SU-DHL-6 (cell line): ENCODE measurements at regions not wholly inside any gene's neighbourhood (a gene's known extent, or its start where the extent isn't known, plus 50 kb on each side); places are given as distances from the start of the nearest gene placed in this dataset.

Source experiments
- H2AFZ ChIP-seq: fragments of 200-600 bp; sonication (generic); 2 replicates; pipeline ENCODE4 v1.6.1; 2014; ENCODE audit warnings: low read depth, mild to moderate bottlenecking, moderate library complexity, mixed read lengths, antibody characterized with exemption, low read length; ENCODE audit not compliant: severe bottlenecking
- H3F3A ChIP-seq: fragments of 200-600 bp; shearing (Covaris generic); 2 replicates; pipeline ENCODE4 v1.6.0; 2016; ENCODE audit warnings: antibody characterized with exemption, mild to moderate bottlenecking; ENCODE audit not compliant: insufficient read depth
- H3K27ac ChIP-seq: fragments of 200-600 bp; sonication (generic); 2 replicates; pipeline ENCODE4 v1.5.1; 2016; ENCODE audit warnings: low read depth, mild to moderate bottlenecking, low read length, moderate library complexity, mixed read lengths
- H3K27me3 ChIP-seq: fragments of 200-600 bp; sonication (generic), shearing (Covaris generic); 2 replicates; pipeline ENCODE4 v1.6.0; 2014; ENCODE audit warnings: mild to moderate bottlenecking, low read length
- H3K36me3 ChIP-seq: fragments of 200-600 bp; sonication (generic); 2 replicates; pipeline ENCODE4 v1.6.1; 2014; ENCODE audit warnings: mild to moderate bottlenecking, low read length, mixed read lengths
- H3K4me2 ChIP-seq: fragments of 300-600, 200-600 bp; shearing (Covaris generic), sonication (generic); 2 replicates; pipeline ENCODE4 v1.6.0; 2014; ENCODE audit warnings: low read length, low read depth, mild to moderate bottlenecking; ENCODE audit not compliant: poor library complexity, severe bottlenecking
- H3K4me3 ChIP-seq: fragments of 200-600 bp; sonication (generic); 2 replicates; pipeline ENCODE4 v1.5.1; 2014; ENCODE audit warnings: antibody characterized with exemption, low read length, mild to moderate bottlenecking, mixed read lengths; ENCODE audit not compliant: insufficient read depth, poor library complexity, severe bottlenecking
- H3K79me2 ChIP-seq: fragments of 200-600 bp; sonication (generic); 2 replicates; pipeline ENCODE4 v1.6.1; 2014; ENCODE audit warnings: mild to moderate bottlenecking, low read length, moderate library complexity; ENCODE audit not compliant: insufficient read depth
- H3K9ac ChIP-seq: fragments of 200-600 bp; sonication (generic); 2 replicates; pipeline ENCODE4 v1.7.0; 2014; ENCODE audit warnings: mild to moderate bottlenecking, low read length
- H3K9me2 ChIP-seq: fragments of 200-600 bp; sonication (generic); replicated peaks from 2 replicates; pipeline ENCODE4 v1.6.1; 2014; ENCODE audit warnings: low read length; ENCODE audit not compliant: insufficient read depth
- H3K9me3 ChIP-seq: fragments of 200-600 bp; sonication (generic); 2 replicates; pipeline ENCODE4 v1.6.1; 2014; ENCODE audit warnings: low read length, mixed read lengths; ENCODE audit not compliant: insufficient read depth
- H4K20me1 ChIP-seq: fragments of 200-600 bp; sonication (generic); 2 replicates; pipeline ENCODE4 v1.6.1; 2014; ENCODE audit warnings: low read depth, mild to moderate bottlenecking, antibody characterized with exemption, low read length, moderate library complexity, mixed read lengths
- EZH2phosphoT487 ChIP-seq: fragments of 200-600 bp; sonication (generic), shearing (Covaris generic); conservative IDR thresholded peaks from 2 replicates; pipeline ENCODE4 v1.6.1; 2018; ENCODE audit warnings: mild to moderate bottlenecking, antibody characterized with exemption, low read length, moderate library complexity, mixed read lengths
- TF ChIP-seq, protein P1 (sequence below): fragments of 200-600 bp; sonication (generic); IDR thresholded peaks from one replicate; pipeline ENCODE4 v1.5.1; 2017; ENCODE audit warnings: antibody characterized with exemption, mild to moderate bottlenecking, low read length, moderate library complexity; ENCODE audit not compliant: insufficient read depth, poor library complexity, severe bottlenecking

DNA sequence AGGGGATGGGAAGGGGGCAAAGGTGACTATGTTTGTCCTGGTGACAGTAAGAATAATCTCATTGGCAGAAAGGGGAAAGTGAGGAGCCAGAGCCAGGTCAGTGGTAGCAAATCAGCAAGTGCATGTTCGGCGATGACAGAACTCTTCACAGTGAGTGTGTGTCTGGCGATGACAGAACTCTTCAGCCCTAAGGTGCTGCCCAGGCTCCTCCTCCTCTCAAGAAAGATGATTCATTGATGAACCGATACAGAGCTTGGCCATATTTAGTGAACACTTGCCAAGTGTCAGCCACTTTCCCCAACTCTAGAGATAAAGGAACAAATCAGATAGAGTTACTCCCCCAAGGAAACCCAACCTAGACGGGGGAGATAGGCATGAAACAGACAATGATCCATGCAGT lies 199.3 kb upstream of the UBL3 start:
- no peaks in the 10 kb centered on the region for H3K79me2 ChIP-seq
- no peaks in the 10 kb centered on the region for H3K9me3 ChIP-seq
- H4K20me1 ChIP-seq: no peaks in the 10 kb centered on the region
- H3K9me2 ChIP-seq: no peaks in the 10 kb centered on the region
- no peak overlapping the region for H2AFZ ChIP-seq
- H3K27me3 ChIP-seq: no peaks in the 10 kb centered on the region
- no peaks in the 10 kb centered on the region for H3F3A ChIP-seq
- H3K4me3 ChIP-seq: no peak overlapping the region
- H3K4me2 ChIP-seq: no peak overlapping the region
- no peaks in the 10 kb centered on the region for H3K36me3 ChIP-seq
- no peak overlapping the region for H3K27ac ChIP-seq
- H3K9ac ChIP-seq: no peak overlapping the region
- TF ChIP-seq EZH2phosphoT487: no peak
- TF ChIP-seq, protein P1, sequence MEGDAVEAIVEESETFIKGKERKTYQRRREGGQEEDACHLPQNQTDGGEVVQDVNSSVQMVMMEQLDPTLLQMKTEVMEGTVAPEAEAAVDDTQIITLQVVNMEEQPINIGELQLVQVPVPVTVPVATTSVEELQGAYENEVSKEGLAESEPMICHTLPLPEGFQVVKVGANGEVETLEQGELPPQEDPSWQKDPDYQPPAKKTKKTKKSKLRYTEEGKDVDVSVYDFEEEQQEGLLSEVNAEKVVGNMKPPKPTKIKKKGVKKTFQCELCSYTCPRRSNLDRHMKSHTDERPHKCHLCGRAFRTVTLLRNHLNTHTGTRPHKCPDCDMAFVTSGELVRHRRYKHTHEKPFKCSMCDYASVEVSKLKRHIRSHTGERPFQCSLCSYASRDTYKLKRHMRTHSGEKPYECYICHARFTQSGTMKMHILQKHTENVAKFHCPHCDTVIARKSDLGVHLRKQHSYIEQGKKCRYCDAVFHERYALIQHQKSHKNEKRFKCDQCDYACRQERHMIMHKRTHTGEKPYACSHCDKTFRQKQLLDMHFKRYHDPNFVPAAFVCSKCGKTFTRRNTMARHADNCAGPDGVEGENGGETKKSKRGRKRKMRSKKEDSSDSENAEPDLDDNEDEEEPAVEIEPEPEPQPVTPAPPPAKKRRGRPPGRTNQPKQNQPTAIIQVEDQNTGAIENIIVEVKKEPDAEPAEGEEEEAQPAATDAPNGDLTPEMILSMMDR: no peak

DNA sequence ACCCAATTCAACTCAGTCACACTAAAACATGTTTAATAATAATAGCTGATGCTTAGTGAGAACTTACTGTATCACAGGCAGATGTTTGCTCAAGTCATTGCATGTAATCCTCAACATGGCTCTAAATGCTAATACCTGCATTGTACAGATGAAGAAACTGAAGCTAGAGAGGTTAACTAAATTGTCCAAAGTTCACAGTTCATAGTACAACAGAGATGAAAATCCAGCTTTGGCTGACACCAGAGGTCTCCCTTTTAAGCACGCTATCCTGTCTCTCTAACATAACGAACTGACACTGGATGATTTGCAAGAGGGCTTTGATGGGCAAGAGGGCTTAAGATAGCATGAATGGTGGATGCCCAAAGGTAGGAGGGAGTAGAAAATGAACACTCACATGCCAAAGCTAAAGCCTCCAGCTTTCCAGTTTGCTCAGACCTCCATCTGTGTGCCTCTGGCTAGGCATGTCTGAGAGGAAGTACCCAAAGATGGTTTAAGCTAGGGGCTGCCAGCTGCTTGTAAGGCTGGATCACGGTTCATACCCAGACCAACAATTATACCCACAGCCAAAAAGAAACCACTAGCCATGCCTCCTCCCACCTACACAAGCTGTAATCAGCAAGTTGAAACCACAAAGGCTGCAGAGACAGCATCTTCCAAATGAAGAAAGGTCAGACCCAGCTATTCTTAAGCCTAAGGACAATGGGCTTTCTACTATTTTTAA lies 196.9 kb upstream of the UBL3 start:
- Histone ChIP-seq H3K36me3 (no peaks in the 10 kb centered on the region), H3K4me3 (no peak overlapping the region), H3K9ac (no peak overlapping the region), H4K20me1 (no peaks in the 10 kb centered on the region), H3F3A (no peaks in the 10 kb centered on the region), H3K9me3 (no peaks in the 10 kb centered on the region), H2AFZ (no peak overlapping the region), H3K79me2 (no peaks in the 10 kb centered on the region), H3K9me2 (no peaks in the 10 kb centered on the region), H3K27ac (no peak overlapping the region), H3K27me3 (no peaks in the 10 kb centered on the region), H3K4me2 (no peak overlapping the region)
- TF ChIP-seq, protein P1: no peak
- TF ChIP-seq EZH2phosphoT487: no peak

DNA sequence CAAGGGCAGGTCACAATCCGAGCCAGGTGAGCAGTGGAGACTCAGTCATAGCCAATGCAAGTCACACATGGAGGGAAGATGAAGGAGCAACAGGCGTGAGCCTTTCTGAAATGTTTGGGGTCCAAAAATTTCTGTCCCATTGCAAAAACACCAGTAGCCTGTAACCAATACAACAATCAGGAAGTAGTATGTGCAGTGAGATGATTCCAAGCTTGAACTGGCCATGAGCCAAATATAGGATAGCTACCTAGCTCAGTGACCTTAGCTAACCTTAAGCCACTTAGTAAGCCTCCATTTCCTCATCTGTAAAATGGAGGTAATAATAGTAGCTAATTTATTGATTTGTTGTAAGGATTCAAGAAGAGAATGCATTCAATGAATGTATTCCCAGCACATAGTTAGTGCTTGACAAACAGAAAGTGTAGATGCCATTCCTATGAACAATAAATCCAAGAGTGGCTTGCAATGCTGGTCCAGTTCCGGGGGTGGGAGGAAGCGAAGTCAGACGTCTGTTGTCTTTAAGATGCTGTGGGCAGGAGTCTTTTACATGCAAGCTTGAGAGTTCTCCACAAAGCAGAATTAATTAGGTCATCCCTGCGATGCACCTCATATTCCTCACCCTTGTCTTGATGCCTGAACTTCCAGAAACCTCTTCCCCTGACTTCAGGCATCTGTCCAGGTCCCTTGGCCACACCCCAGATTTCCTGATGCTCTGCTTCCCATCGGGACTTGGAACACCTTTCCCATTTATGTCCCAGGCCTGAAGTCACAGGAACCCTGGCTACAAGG lies 195.7 kb upstream of the UBL3 start:
- TF ChIP-seq, protein P1: no peak
- no peak for TF ChIP-seq EZH2phosphoT487
- no peaks in the 10 kb centered on the region for H3F3A ChIP-seq
- H3K9ac ChIP-seq: no peak overlapping the region
- H3K79me2 ChIP-seq: no peaks in the 10 kb centered on the region
- H3K27me3 ChIP-seq: no peaks in the 10 kb centered on the region
- H3K4me3 ChIP-seq: no peak overlapping the region
- no peaks in the 10 kb centered on the region for H4K20me1 ChIP-seq
- H3K36me3 ChIP-seq: no peaks in the 10 kb centered on the region
- H3K27ac ChIP-seq: no peak overlapping the region
- no peak overlapping the region for H3K4me2 ChIP-seq
- no peaks in the 10 kb centered on the region for H3K9me3 ChIP-seq
- no peak overlapping the region for H2AFZ ChIP-seq
- no peaks in the 10 kb centered on the region for H3K9me2 ChIP-seq
